Uterus (tissue), 3 donors: ENCODE measurements at regions not wholly inside any gene's neighbourhood (a gene's known extent, or its start where the extent isn't known, plus 50 kb on each side); places are given as distances from the start of the nearest gene placed in this dataset.

Experiments used
- DNase-seq, 2 donors: peaks; one replicate each; pipeline ENCODE4 v3.0.0-alpha.2; 2019 to 2020
- H3K27ac ChIP-seq, 2 donors: fragments of 200-600 bp; sonication (generic); 1 replicate in 1 of 2; 2 replicates in 1 of 2; pipeline ENCODE4 v1.5.1; 2016 to 2018
- H3K27me3 ChIP-seq, 2 donors: fragments of 200-600 bp; sonication (generic); one replicate each; pipeline ENCODE4 v1.5.1; 2018 to 2019; ENCODE audit warnings: control low read depth in 1 of 2
- H3K36me3 ChIP-seq, 2 donors: fragments of 200-600 bp; sonication (generic); one replicate each; pipeline ENCODE4 v1.5.1; 2019; ENCODE audit warnings: control low read depth in 1 of 2
- H3K4me1 ChIP-seq, 2 donors: fragments of 200-600 bp; sonication (generic); one replicate each; pipeline ENCODE4 v1.5.1; 2018 to 2019; ENCODE audit warnings: control low read depth in 1 of 2
- H3K4me3 ChIP-seq, 2 donors: fragments of 200-600 bp; sonication (generic); 1 replicate in 1 of 2; 2 replicates in 1 of 2; pipeline ENCODE4 v1.5.1; 2018 to 2019; ENCODE audit warnings: mild to moderate bottlenecking in 1 of 2
- H3K9me3 ChIP-seq, 2 donors: fragments of 200-600 bp; sonication (generic); one replicate each; pipeline ENCODE4 v1.5.1; 2019; ENCODE audit warnings: control low read depth in 1 of 2
- POLR2A ChIP-seq, 2 donors: fragments of 450-650 bp; IDR thresholded peaks; one replicate each; pipeline ENCODE4 v1.6.1; 2016; ENCODE audit warnings: antibody characterized with exemption in 2 of 2, mild to moderate bottlenecking in 1 of 2, moderate library complexity in 1 of 2
- intact Hi-C: fragments of 100-400 bp; cut with DNase I; formaldehyde crosslinking; loops from one replicate; pipeline ENCODE4 v1.15.1; 2023; ENCODE audit warnings: low total_unique reads
- TF ChIP-seq, protein P1 (sequence below), 4 experiments: fragments of 200-600 bp in 2 of 4; fragments of 450-650 bp in 2 of 4; sonication (generic) in 2 of 4; IDR thresholded peaks; one replicate each; pipeline ENCODE4 v1.5.1; 2016 to 2019; ENCODE audit warnings: antibody characterized with exemption in 4 of 4, mild to moderate bottlenecking in 2 of 4, moderate library complexity in 1 of 4
- donor health status: DM: yes; HTN: yes; CAD: no.

- Histone ChIP-seq H3K36me3 (no peaks in the 10 kb centered on the region), H3K9me3 (no peaks in the 10 kb centered on the region), H3K4me1 (no peaks in the 10 kb centered on the region), H3K27ac (no peak overlapping the region), H3K27me3 (no peaks in the 10 kb centered on the region), H3K4me3 (no peak overlapping the region)
- TF ChIP-seq POLR2A (IDR thresholded peaks at IDR 0.05) = no peak
- TF ChIP-seq, protein P1, sequence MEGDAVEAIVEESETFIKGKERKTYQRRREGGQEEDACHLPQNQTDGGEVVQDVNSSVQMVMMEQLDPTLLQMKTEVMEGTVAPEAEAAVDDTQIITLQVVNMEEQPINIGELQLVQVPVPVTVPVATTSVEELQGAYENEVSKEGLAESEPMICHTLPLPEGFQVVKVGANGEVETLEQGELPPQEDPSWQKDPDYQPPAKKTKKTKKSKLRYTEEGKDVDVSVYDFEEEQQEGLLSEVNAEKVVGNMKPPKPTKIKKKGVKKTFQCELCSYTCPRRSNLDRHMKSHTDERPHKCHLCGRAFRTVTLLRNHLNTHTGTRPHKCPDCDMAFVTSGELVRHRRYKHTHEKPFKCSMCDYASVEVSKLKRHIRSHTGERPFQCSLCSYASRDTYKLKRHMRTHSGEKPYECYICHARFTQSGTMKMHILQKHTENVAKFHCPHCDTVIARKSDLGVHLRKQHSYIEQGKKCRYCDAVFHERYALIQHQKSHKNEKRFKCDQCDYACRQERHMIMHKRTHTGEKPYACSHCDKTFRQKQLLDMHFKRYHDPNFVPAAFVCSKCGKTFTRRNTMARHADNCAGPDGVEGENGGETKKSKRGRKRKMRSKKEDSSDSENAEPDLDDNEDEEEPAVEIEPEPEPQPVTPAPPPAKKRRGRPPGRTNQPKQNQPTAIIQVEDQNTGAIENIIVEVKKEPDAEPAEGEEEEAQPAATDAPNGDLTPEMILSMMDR (IDR thresholded peaks at IDR 0.05) = no peak
- intact Hi-C loops = no loop called here
- no peak for DNase-seq
Measured at GRCh38 chr1:239739375-239739774, 352.3 kb upstream of the FMN2 start.

GRCh38 chr1:239739919-239740318 is 351.8 kb upstream of the FMN2 start:
- Histone ChIP-seq H3K27ac (no peak overlapping the region), H3K4me1 (no peaks in the 10 kb centered on the region), H3K9me3 (no peaks in the 10 kb centered on the region), H3K27me3 (no peaks in the 10 kb centered on the region), H3K4me3 (no peak overlapping the region), H3K36me3 (no peaks in the 10 kb centered on the region)
- intact Hi-C loops = no loop called here
- TF ChIP-seq, protein P1 (IDR thresholded peaks at IDR 0.05) = no peak
- TF ChIP-seq POLR2A (IDR thresholded peaks at IDR 0.05) = no peak
- no peak for DNase-seq

DNA sequence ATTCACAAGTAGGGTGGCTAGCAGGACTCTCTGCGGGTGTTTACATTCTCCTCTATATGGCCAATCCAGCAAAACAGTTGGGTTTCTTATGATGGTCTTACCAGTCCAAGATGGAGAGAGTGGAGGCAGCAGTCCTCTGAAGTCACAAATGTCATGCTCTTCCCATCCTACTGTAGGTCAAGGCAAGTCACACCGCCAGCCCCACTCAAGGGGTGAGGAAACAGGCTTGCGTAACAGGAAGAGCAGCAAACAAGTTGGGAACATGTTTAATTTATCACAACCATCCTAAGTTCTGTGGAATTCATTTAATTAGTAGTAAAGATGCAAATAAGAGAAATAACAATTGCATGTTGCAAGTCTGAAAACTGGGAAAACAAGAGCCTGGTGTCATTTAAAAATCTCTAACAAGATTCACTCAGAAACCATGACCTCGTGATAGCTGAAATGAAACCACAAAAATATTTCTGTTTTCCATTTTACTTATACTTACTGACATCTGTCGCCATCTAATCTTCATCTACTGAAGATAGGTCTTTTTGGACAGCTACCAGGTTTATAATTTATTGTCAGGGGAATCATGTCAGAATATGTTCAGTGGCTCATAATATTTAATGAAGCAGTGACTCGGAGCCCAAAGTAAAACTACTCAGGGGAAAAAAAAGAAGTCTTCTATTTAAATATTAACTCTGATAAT is 349.1 kb upstream of the FMN2 start:
- no peak for DNase-seq
- H3K9me3 ChIP-seq = no peaks in the 10 kb centered on the region
- no peak overlapping the region for H3K27ac ChIP-seq
- TF ChIP-seq, protein P1 (IDR thresholded peaks at IDR 0.05) = no peak
- no peak overlapping the region for H3K4me3 ChIP-seq
- no peaks in the 10 kb centered on the region for H3K4me1 ChIP-seq
- no peaks in the 10 kb centered on the region for H3K27me3 ChIP-seq
- no peaks in the 10 kb centered on the region for H3K36me3 ChIP-seq
- intact Hi-C loops = no loop called here

DNA sequence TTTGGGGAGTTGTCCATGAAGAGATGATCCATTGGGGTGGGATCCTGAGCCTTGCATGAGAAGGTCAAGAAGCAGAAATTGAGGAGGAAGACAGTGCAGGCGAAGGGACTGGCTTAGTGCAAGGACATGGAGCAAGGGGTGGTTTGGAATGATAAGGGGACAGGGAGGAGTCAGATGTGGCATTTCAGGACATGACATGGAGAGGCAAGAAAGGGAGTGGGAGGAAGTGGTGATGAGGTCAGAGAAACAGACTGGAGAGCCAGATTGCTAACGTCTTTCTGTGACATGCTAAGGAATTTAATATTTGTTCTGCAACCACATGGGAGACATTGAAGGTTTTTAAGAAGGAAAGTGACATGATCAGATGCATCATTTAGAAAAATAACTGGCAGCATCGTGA is 346.8 kb upstream of the FMN2 start:
- no peak for DNase-seq
- H3K27ac ChIP-seq = no peak overlapping the region
- H3K9me3 ChIP-seq = no peaks in the 10 kb centered on the region
- intact Hi-C loops = no loop called here
- H3K4me3 ChIP-seq = no peak overlapping the region
- no peak for TF ChIP-seq POLR2A (IDR thresholded peaks at IDR 0.05)
- TF ChIP-seq, protein P1 (IDR thresholded peaks at IDR 0.05) = no peak
- no peaks in the 10 kb centered on the region for H3K27me3 ChIP-seq
- no peaks in the 10 kb centered on the region for H3K4me1 ChIP-seq
- H3K36me3 ChIP-seq = no peaks in the 10 kb centered on the region

- no peak for DNase-seq
- intact Hi-C loops = no loop called here
- Histone ChIP-seq H3K27me3 (no peaks in the 10 kb centered on the region), H3K4me1 (no peaks in the 10 kb centered on the region), H3K9me3 (no peaks in the 10 kb centered on the region), H3K27ac (no peak overlapping the region), H3K36me3 (no peaks in the 10 kb centered on the region), H3K4me3 (no peak overlapping the region)
- TF ChIP-seq POLR2A (IDR thresholded peaks at IDR 0.05) = no peak
- TF ChIP-seq, protein P1 (IDR thresholded peaks at IDR 0.05) = no peak
Measured at GRCh38 chr1:239755107-239755912, 336.4 kb upstream of the FMN2 start.
